ENCODE measurements at regions not wholly inside any gene's neighbourhood (a gene's known extent, or its start where the extent isn't known, plus 50 kb on each side); places are given as distances from the start of the nearest gene placed in this dataset.

DNA sequence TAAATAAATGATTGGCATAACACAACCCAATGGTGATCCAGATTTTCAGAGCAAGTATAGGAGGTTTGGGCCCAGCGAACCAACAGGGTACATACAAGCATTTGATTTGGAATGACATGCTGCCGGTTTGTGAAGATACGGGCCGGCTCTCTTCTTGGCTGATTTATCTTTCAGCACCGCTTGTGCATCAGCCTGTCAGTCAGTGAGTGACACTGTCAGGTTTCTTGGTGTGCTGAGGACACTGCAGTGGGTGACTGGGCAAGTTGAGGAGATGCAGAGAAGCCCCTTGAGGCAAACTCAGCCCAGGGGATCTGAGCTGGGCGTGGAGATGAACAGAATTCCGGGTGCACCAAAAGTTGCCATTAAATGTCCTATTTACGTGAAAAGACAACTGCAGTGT, 194.5 kb downstream of the SNX10 start:
- no peak overlapping the region for H3K4me3 ChIP-seq (ENCODE audit: low read length)
- WGBS (ENCODE audit: insufficient coverage, insufficient read length) = no CpG with 5 or more reads among the region's 8 CpGs
- no peak for DNase-seq (ENCODE audit: low read depth, low spot score)
- no peak overlapping the region for H3K27ac ChIP-seq (ENCODE audit: low read length)
- H3K27me3 ChIP-seq (ENCODE audit: control insufficient read depth, insufficient read depth, low read length) = no peaks in the 10 kb centered on the region
- no peaks in the 10 kb centered on the region for H3K9me3 ChIP-seq (ENCODE audit: control insufficient read depth, insufficient read depth, low read length)
- no peaks in the 10 kb centered on the region for H3K36me3 ChIP-seq (ENCODE audit: control insufficient read depth, insufficient read depth, low read length)
- no peaks in the 10 kb centered on the region for H3K4me1 ChIP-seq (ENCODE audit: control insufficient read depth, insufficient read depth, low read length)

DNA sequence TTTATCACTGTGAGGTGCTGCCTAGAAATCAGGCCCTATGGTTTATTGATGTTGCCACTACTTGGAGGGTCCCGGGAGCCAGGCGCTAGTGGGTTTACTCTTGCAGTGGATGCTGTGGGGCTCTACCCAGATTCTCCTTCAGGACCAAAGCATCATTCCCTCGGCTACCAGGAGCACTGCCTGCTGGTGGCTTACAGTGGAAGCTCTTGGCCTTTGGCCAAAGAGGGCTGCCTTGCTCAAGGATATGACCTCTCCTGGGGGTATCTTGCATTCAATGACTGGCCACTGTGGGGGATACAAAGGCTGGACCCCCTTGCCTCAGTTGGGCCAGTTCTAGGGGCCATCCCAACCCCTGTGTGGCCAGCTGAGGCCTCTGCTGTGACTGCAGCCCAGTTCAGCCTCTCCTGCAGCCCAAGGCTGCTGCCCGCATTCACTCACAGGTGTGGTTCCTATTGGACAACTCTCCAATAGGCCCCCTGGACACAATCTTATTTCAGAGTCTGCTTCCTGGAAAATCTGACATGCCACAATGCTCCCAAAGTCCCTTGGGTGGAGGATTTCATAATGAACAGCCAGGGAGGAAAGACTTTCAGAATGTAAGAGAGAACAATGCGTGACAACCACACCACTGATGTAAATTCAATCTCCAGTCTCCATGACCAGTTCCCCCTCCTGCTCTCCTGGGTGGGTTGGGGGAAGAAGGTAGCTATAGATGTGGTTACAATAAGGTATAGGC, 196.3 kb downstream of the SNX10 start:
- no peaks in the 10 kb centered on the region for H3K4me1 ChIP-seq (ENCODE audit: control insufficient read depth, insufficient read depth, low read length)
- no peaks in the 10 kb centered on the region for H3K27me3 ChIP-seq (ENCODE audit: control insufficient read depth, insufficient read depth, low read length)
- H3K27ac ChIP-seq (ENCODE audit: low read length) = no peak overlapping the region
- no CpG with 5 or more reads among the region's 5 CpGs for WGBS (ENCODE audit: insufficient coverage, insufficient read length)
- H3K9me3 ChIP-seq (ENCODE audit: control insufficient read depth, insufficient read depth, low read length) = no peaks in the 10 kb centered on the region
- no peak for DNase-seq (ENCODE audit: low read depth, low spot score)
- no peaks in the 10 kb centered on the region for H3K36me3 ChIP-seq (ENCODE audit: control insufficient read depth, insufficient read depth, low read length)
- H3K4me3 ChIP-seq (ENCODE audit: low read length) = no peak overlapping the region

DNA sequence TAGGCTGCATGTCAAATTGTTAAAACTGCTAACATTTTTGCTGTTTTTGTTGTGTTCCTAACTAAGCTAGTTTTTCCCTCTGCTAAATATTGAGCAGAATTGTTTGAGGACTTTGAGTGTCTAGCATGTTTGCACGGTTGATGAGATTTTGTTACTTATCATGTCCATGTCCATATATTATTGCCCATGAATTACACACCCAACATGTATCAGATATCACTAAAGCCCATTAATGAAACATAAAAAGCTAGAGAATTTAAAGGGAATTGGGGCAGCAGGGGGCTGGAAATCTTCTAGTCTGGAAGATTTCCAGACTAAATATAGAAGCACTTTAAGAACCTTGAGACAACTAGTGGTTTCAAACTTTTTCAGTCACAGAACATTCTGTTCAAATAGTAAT, 197.7 kb downstream of the SNX10 start:
- Histone ChIP-seq H3K36me3 (ENCODE audit: control insufficient read depth, insufficient read depth, low read length) (no peaks in the 10 kb centered on the region), H3K27me3 (ENCODE audit: control insufficient read depth, insufficient read depth, low read length) (no peaks in the 10 kb centered on the region), H3K4me3 (ENCODE audit: low read length) (no peak overlapping the region), H3K4me1 (ENCODE audit: control insufficient read depth, insufficient read depth, low read length) (no peaks in the 10 kb centered on the region), H3K27ac (ENCODE audit: low read length) (no peak overlapping the region), H3K9me3 (ENCODE audit: control insufficient read depth, insufficient read depth, low read length) (no peaks in the 10 kb centered on the region)
- WGBS (ENCODE audit: insufficient coverage, insufficient read length) = no CpG with 5 or more reads among the region's 1 CpG
- no peak for DNase-seq (ENCODE audit: low read depth, low spot score)

DNA sequence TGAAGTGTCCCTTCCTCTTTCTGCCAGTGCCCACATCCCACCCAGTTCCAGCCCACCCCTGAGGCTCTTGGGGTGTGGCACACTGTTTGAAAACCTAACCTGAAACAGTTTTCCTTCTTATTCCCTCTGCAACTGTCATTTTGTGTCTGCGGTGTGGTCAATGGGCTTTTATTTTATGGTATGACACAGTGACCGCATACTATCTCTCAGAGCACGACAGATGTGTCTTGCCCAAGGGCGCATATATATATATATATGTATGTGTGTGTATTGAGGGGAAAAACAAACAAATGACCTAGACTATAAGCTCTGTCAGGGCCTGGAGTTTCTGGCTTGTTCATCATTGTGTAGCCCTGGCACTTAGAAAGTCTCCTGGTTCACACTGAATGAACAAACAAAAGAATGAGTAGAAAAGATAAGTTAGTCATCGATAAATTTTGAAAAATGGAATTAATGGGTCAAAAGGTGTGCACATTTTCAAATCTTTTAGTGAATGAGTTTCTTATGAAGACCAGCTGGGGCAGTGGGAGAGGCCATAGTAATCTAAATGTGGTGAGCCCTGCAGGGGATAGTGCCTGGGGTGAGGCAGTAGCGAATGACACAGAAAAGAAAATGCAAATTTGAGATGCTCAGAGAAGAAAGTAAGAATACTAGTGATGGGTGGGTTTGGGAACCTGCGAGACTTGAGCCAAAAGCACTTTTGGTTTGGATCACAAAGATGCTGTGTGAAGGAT, 198.4 kb downstream of the SNX10 start:
- 100% methylated on average over 1 of the region's 7 CpGs for WGBS (ENCODE audit: insufficient coverage, insufficient read length)
- no peak for DNase-seq (ENCODE audit: low read depth, low spot score)
- H3K27me3 ChIP-seq (ENCODE audit: control insufficient read depth, insufficient read depth, low read length) = no peaks in the 10 kb centered on the region
- no peaks in the 10 kb centered on the region for H3K4me1 ChIP-seq (ENCODE audit: control insufficient read depth, insufficient read depth, low read length)
- H3K9me3 ChIP-seq (ENCODE audit: control insufficient read depth, insufficient read depth, low read length) = no peaks in the 10 kb centered on the region
- no peak overlapping the region for H3K4me3 ChIP-seq (ENCODE audit: low read length)
- H3K27ac ChIP-seq (ENCODE audit: low read length) = no peak overlapping the region
- H3K36me3 ChIP-seq (ENCODE audit: control insufficient read depth, insufficient read depth, low read length) = no peaks in the 10 kb centered on the region

DNA sequence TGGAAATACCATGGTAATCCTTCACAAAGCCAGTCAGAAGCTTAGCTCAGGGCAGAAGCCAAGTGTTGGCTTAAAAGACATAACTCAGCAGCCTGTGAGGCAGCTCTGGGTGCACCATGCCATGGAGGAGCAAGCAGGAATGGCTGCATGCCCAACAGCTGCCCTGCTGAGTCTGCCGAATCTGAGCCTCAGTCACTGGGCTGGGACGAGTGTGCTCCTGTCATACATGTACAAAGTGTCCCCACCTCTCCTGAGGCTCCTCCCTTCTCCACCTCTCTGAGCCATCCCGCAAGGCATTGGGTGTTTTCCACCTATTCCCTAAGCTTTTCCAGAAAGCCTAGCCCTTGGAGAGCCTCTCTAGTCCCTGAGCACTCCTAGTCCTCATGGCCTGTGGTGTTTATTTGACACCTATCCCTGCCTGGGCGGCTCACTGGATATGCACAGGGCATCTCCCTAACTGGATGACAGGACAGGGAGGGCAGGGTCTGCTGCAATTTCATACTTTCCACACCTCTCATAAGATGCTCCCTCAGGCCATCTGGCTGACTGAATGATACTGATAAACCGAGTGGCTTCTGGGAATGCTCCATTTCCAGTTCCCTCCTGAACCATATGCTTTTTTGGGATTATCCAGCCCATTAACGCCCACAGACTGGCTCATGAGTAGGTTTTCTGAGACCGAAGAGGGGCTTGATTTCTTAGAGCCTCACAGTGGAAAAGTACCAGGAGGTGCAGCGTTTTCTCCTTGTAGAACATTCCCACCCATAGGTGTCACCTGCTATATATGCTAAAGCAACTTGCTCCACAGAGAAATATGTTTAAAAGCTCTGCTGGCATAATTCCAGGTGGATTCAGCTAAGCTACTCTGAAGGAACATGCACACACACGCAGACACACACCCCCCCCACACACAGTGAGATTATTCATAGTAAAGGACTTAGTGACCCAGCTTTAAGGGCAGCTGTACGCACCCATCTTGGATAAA, 199.3 kb downstream of the SNX10 start:
- no CpG with 5 or more reads among the region's 10 CpGs for WGBS (ENCODE audit: insufficient coverage, insufficient read length)
- no peaks in the 10 kb centered on the region for H3K9me3 ChIP-seq (ENCODE audit: control insufficient read depth, insufficient read depth, low read length)
- H3K4me3 ChIP-seq (ENCODE audit: low read length) = no peak overlapping the region
- no peak for DNase-seq (ENCODE audit: low read depth, low spot score)
- H3K27ac ChIP-seq (ENCODE audit: low read length) = no peak overlapping the region
- H3K27me3 ChIP-seq (ENCODE audit: control insufficient read depth, insufficient read depth, low read length) = no peaks in the 10 kb centered on the region
- H3K4me1 ChIP-seq (ENCODE audit: control insufficient read depth, insufficient read depth, low read length) = no peaks in the 10 kb centered on the region
- H3K36me3 ChIP-seq (ENCODE audit: control insufficient read depth, insufficient read depth, low read length) = no peaks in the 10 kb centered on the region

DNA sequence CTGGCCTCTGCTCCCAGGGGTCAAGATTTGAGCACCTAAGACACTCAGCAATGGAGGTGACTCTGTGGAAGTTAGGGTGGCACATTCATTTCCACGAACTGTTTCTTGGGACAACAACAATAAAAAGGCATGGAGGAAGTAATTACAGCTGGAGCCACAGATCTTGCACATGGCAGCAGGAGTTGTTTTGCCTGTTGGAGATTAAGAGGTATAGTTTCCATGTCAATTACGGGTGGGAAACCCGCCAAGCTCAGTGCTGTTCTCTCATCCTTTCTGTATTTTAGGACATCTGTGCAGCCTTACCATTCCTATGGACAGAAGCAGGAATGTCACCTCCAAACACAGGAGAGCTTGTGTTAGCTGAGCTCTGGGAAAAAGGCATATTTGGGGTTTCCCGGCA, 201.2 kb downstream of the SNX10 start:
- Histone ChIP-seq H3K36me3 (ENCODE audit: control insufficient read depth, insufficient read depth, low read length) (no peaks in the 10 kb centered on the region), H3K9me3 (ENCODE audit: control insufficient read depth, insufficient read depth, low read length) (no peaks in the 10 kb centered on the region), H3K27me3 (ENCODE audit: control insufficient read depth, insufficient read depth, low read length) (no peaks in the 10 kb centered on the region), H3K4me3 (ENCODE audit: low read length) (no peak overlapping the region), H3K4me1 (ENCODE audit: control insufficient read depth, insufficient read depth, low read length) (no peaks in the 10 kb centered on the region), H3K27ac (ENCODE audit: low read length) (no peak overlapping the region)
- WGBS (ENCODE audit: insufficient coverage, insufficient read length) = no CpG with 5 or more reads among the region's 4 CpGs
- DNase-seq (ENCODE audit: low read depth, low spot score) = no peak

DNA sequence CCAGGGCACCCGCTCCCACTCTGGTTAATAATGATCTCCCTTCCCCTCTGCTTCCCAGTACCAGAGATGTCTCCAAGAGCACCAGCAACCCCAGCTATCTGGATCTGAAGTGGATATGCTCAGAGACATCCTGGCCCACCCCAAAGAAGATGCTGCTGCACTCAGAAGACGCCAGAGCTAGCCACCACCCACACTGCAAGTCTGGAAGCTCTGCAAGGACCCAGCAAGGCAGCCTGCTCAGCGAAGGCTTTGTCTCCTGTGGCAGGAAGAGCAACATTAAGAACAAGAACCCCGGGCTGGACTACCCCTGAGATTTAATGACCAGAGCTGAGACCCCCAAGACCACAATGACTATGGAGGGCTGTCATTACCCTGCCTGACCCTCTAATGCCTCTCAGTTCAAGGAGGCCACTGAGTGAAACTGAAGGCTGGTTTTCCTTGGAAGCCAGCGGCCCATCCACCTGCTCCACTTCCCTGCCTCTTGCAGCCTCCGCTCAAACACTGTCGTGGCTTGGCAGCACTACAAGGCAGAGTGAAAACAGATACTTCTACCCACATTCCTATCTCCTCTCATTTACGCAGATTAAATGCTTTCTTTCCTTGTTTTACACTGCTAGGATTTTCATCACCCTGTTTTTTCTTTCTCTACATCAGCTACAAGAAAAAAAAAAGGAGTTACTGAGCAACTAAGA, 202.2 kb downstream of the SNX10 start:
- H3K36me3 ChIP-seq (ENCODE audit: control insufficient read depth, insufficient read depth, low read length) = no peaks in the 10 kb centered on the region
- no peak for DNase-seq (ENCODE audit: low read depth, low spot score)
- WGBS (ENCODE audit: insufficient coverage, insufficient read length) = no CpG with 5 or more reads among the region's 8 CpGs

DNA sequence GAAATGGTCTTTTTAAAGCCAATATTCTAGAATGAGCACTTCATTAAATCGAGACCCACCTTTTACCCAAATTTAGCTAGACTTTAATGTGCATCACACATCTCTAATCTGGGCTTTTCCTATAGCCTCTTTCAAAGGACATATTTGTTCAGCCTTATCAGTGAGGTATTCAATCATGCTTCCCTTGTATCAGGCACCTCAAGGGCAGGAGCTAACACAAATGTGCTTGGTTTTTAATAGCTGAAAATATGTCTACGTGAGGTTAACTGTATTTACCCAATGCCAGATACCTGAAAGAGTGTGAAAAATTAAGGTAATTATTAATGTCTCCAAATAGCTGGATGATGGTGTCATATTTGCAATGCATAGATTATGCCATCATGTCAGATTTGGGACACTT, 203.9 kb downstream of the SNX10 start:
- H3K4me1 ChIP-seq (ENCODE audit: control insufficient read depth, insufficient read depth, low read length) = peaks cover 1% of the 10 kb centered on the region; the same call in 1 of the 2 replicates
- no peak overlapping the region for H3K4me3 ChIP-seq (ENCODE audit: low read length)
- H3K27ac ChIP-seq (ENCODE audit: low read length) = no peak overlapping the region
- H3K36me3 ChIP-seq (ENCODE audit: control insufficient read depth, insufficient read depth, low read length) = no peaks in the 10 kb centered on the region
- DNase-seq (ENCODE audit: low read depth, low spot score) = no peak
- WGBS (ENCODE audit: insufficient coverage, insufficient read length) = no CpG with 5 or more reads among the region's 2 CpGs
- no peaks in the 10 kb centered on the region for H3K27me3 ChIP-seq (ENCODE audit: control insufficient read depth, insufficient read depth, low read length)
- no peaks in the 10 kb centered on the region for H3K9me3 ChIP-seq (ENCODE audit: control insufficient read depth, insufficient read depth, low read length)

More for the DNA sequence above, 202.2 kb downstream of the SNX10 start:
- H3K27ac ChIP-seq (ENCODE audit: low read length) = no peak overlapping the region
- peaks cover 1% of the 10 kb centered on the region; the same call in 1 of the 2 replicates for H3K4me1 ChIP-seq (ENCODE audit: control insufficient read depth, insufficient read depth, low read length)
- H3K9me3 ChIP-seq (ENCODE audit: control insufficient read depth, insufficient read depth, low read length) = no peaks in the 10 kb centered on the region
- no peak overlapping the region for H3K4me3 ChIP-seq (ENCODE audit: low read length)
- H3K27me3 ChIP-seq (ENCODE audit: control insufficient read depth, insufficient read depth, low read length) = no peaks in the 10 kb centered on the region

DNA sequence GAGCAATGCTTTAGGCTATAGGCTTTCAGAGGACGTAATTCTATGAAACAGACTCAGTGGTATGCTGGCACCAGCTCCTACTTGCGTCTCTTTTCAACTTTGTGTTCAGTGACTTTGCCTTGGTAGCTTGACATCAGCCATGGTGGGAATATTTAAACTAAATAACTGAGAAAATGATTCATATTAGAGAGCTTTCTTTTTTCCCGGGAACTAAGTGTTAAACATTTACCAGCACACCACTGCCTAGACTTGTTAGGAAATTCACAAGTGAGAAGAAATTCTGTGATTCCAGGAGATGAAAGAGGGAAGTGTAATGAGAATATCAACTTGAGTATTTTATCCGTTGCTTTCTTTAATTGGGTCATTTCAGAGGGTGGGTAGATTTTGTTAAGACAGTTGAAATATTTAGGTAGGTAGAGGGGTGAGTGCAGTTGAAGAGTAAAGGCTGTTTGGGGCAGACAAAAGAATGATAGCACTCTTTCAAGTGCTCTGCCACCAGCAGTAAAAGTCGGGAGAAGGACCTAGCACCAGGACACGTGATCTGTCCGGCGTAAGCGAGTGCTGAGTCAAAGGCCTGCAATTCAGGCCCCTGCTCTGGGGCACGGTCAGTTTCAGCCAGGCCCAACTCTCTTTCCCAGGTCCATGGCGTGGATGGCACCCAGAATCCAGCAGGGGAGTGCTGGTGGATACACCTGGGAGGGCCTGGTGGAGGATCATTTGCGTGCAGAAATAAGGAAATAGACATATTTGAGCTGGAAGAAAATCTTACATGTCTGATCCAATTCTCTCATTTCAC, 206.3 kb downstream of the SNX10 start:
- WGBS (ENCODE audit: insufficient coverage, insufficient read length) = no CpG with 5 or more reads among the region's 12 CpGs
- H3K9me3 ChIP-seq (ENCODE audit: control insufficient read depth, insufficient read depth, low read length) = no peaks in the 10 kb centered on the region
- H3K4me1 ChIP-seq (ENCODE audit: control insufficient read depth, insufficient read depth, low read length) = peaks cover 1% of the 10 kb centered on the region; the same call in 1 of the 2 replicates
- H3K27ac ChIP-seq (ENCODE audit: low read length) = no peak overlapping the region
- no peaks in the 10 kb centered on the region for H3K36me3 ChIP-seq (ENCODE audit: control insufficient read depth, insufficient read depth, low read length)
- H3K27me3 ChIP-seq (ENCODE audit: control insufficient read depth, insufficient read depth, low read length) = no peaks in the 10 kb centered on the region
- H3K4me3 ChIP-seq (ENCODE audit: low read length) = no peak overlapping the region
- DNase-seq (ENCODE audit: low read depth, low spot score) = no peak
